ENCODE measurements at regions not wholly inside any gene's neighbourhood (a gene's known extent, or its start where the extent isn't known, plus 50 kb on each side); places are given as distances from the start of the nearest gene placed in this dataset.

GRCh38 chr3:175988401-175988800 is 1129.3 kb downstream of the NAALADL2 start (continued):
- TF ChIP-seq CHD7 (IDR thresholded peaks at IDR 0.05; ENCODE audit: low read depth, low read length): no peak

All from K562 (cell line).